ENCODE measurements at regions not wholly inside any gene's neighbourhood (a gene's known extent, or its start where the extent isn't known, plus 50 kb on each side); places are given as distances from the start of the nearest gene placed in this dataset.
"Not testable (repeated sequence)": the region's sequence is repeated elsewhere in the genome, so short reads cannot be mapped to it uniquely, and the experiment has no call there.

DNA sequence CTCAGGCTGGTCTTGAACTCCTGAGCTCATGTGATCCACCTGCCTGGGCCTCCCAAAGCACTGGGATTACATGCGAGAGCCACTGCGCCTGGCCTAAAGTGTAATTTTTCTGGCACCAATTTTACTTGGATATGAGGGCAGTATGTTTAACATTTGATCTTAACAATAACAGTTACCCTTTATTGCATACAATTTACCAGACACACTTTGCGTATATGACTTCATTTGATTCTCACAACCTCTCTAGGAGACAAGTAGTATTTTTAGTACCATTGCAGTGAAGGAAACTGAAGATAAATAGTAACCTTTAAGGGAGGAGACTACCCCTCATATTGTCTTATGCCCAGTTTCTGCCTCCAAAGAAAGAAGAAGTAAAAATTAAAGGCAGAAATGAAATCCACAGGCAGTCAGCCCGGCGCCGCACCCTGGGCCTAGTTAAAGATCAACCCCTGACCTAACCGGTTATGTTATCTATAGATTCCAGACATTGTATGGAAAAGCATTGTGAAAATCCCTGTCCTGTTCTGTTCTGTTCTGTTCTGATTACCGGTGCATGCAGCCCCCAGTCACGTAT, 54.0 kb downstream of the CYP26A1 start:
- not testable (repeated sequence) for DNase-seq

DNA sequence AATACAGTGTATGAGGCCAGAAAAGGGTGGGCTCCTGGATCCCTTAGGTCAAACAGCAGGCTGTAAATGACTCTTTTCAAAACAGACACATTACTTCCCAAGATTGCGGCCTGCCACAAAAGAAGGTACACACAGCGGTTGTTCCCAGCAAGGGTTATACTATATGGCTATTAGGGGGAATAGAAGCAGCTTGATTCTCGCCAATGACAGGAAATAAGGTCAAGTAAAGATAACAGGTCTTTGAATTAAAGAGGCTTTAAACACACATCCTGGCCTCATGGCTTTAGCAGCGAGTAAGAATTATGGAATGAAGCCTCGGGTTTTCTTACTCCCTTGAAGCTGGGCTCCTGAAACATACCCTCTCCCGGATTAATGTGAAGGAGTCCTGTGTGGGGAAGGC, 58.3 kb downstream of the CYP26A1 start:
- no peak for DNase-seq

DNA sequence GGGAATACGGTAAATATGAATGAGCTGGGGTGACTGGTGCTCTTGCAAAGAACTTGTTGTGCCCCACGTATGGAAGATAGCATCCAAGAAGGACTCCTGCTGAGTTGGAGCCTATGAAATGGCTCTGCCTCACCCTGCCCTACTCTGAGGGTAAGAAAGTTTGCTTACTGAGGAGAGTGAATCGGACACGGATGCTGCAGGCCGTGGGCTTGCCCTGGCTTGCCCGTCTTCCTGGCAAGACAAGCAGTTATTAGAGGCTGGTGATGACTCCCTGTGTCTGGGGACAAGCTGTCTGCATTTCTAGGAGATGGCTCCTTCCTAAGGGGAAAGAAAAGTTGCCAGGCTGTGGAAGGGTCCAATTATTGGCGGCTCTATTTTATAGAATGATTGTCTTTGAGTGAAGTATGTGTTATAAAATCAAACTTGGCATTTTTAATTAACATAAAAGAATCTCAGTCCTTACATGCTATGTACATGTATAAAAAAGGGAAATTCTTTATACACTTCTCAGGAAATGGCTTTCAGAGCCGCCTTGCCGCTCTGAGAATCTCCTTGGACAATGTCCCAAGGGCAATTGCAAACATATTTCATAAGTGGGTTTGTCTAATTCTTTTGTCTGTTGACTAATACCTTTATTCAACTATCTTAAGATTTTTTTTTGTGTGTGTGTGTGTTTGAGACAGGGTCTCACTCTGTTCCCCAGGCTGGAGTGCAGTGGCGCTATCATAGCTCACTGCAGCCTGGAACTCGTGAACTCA, 64.6 kb downstream of the CYP26A1 start:
- no peak for DNase-seq

DNA sequence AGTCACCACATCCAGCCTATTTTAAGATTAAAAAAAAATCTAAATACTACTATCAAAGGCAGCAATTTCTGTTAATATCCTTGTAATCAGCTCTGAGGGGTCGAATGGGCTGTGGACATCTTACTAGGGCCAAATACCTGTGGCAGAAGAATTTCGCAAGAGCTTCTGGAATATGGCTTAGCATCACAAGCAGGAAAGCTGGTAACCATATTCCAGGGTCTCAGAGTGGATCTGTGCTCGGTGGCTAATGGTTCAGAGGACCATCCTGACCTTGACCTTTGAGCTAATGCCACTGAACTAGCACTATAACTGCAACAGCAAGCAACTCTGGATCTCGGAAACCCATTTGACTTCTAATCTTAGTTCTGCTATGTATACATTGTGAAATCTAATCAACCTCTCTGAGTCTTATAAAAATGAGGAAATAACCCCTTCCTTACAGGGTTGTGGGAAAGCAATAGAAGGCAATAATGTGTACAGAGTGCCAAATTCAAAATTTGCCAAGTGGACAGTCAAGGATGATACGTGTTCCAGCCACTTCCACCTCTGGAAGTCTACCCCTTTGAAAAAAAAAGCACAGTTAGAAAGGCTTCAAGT, 65.5 kb downstream of the CYP26A1 start:
- DNase-seq = no peak

DNA sequence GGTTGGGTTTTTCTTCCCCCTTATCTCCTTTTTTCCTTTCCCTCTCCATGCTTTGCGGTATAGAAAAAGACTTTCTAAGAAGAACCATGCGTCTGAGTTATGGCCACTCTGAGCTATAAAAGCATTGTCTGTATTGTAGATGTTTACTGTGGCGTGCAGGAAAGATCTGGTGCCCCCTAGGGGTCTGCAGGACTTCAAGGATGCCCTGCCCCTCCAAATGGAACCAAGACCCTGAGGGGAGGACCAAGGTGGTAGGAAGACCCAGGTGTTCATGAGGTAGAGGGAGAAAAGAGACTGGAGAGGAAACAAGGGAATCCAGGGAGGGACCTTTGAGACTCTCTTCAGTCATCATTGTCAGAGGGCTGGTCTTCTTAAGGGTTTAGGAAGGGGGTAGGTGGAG, 68.8 kb downstream of the CYP26A1 start:
- no peak for DNase-seq

DNA sequence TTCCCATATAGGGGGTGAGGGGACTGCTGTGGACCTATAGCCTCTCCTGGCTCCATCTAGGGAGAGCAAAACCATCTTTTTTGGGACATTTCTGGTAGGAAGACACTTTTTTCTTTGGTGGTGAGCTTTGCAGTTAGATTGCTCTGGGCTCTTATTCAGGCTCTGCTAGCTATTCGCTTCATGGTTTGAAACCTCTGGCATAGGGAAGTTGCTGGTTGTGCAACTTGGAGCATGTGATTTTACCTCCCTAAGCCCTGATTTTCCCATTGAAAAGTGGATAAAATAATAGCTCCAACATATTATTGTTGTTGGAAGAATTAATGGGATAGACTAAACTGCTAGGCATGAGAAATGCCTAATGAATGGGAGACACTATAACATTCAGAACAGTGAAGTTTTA, 69.6 kb downstream of the CYP26A1 start:
- DNase-seq = no peak

DNA sequence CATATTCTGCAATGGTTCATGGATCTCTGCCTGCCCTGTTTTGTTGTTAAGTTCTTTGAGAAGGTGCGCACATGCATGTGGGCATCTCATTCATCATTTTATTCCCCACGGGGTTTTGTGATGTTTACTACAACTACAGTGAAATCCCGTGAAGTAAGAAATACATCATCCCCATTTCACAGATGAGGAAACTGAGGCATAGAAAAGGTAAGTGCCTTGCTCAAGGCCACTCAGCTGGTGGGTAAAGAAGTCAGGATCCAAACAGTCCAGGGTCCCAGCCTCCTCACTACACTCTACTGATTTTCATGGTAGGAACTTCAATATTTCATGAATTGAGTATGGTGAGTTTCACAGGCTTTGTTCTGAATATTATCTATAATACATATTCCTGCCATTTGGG, 72.6 kb downstream of the CYP26A1 start:
- no peak for DNase-seq

DNA sequence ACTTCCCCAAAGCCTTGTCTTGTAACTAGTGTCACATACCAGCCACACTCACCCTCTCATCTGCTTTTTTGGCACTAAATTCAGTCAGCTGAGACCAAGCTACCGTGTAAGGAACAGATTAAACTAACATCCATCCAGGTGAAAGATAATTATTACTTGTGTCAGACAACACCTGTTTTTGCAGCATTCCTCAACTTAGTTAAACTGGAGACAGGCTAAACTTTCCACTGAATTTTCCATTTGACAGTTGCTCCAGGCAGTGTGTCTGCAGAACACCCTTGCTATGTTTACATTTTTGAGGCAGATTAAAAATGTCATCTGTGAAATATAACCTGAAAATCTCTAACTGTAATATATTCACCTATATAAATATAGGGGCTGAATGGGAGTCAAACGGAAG, 73.6 kb downstream of the CYP26A1 start:
- DNase-seq = no peak

DNA sequence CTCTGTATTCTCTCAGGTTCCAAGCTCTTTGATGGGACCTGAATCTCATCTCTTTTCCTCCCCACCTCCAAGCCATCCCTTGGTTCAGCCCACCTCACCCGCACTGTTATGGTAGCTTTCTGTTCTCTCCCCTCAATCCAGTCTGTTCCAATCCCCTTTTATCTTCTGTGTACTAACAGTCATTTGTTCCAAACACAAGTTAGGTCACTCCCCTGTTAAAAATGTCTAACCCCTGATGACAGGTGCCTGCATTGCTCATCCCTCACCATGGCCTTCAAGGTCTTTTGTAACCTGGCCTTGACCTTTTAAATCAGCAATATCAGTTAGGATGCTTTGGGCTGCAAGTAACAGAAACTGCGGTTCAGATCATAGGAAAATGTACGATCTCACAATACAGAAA, 74.8 kb downstream of the CYP26A1 start:
- DNase-seq = no peak

DNA sequence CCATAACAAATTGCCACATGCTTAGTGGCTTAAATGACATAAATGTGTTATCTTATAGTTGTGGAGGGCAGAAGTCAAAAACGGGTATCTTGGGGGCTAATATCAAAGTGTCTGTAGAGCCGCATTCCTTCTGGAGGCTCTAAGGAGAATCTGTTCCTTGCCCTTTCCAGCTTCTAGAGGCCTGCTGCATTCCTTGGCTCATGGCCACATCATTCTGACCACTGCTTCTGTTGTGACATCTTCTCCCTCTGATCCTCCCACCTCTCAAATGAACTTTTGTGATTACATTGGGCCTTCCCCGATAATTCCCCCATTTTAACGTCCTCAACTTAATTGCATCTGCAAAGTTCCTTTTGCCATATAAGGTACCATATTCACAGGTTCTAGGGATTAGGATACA, 76.1 kb downstream of the CYP26A1 start:
- DNase-seq = no peak

DNA sequence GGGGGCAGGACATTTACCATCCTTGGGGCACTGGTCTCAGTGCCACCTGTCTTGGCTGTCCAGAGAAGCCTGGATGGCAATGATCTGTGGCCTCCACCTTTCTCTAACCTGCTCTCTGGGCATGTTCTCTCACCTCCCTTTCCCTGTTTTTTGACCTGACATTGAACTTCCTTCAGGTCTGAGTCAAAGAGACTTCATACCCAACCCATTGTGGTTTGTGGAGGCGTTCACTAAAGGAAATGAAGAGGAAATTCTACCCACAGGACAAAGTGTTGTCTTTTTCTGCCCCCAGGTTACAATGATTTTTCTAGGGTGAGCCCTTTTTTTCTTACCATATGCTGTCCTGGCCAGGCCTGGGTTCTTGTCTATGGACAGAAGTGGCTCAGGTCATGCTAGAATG, 76.6 kb downstream of the CYP26A1 start:
- DNase-seq = no peak

DNA sequence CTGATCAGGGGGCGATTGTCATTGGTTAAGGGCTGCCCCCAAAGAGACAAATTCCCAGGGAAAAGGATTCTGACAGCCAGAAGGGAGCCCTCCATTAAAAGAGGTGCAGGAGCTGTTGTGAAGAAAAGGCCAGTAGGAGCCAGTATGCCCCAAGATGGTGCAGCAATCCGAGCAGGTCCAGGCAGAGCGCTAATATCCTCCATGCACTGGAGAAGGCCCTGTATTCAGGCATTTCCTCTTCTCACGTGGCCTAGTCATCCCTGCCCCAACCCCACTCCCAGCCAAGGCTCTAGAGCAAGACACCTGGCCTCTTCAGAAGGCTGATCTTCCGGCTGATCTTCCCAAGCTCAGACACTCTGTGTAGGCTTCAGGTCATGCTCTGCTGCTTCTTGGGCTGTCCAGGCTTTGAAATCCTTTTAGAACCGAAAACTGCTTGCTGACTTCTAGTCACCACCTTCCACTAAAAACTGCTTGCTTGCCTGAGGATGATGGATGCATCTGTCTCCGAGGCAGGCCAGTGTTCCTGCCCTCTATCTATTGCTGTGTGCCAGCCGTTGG, 77.4 kb downstream of the CYP26A1 start:
- no peak for DNase-seq

DNA sequence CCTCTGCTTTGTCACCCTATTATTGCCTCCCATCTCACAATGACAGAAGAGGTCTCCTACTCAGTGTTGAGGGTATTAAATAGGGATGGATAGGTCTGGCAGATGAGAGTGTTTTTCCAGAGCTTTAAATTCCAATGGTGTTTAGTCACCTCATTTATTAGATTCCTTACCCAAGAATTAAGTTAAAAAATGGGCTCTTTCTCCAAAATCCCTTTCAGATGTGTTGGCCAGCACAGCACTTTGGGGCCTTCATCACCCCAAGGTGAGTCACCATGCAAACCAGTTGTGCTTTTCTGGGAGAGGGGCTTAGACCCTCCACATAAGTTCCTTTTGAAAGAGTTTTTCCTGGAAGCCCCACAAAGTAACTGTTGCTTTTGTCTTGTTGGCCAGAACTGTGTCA, 78.4 kb downstream of the CYP26A1 start:
- DNase-seq = no peak

DNA sequence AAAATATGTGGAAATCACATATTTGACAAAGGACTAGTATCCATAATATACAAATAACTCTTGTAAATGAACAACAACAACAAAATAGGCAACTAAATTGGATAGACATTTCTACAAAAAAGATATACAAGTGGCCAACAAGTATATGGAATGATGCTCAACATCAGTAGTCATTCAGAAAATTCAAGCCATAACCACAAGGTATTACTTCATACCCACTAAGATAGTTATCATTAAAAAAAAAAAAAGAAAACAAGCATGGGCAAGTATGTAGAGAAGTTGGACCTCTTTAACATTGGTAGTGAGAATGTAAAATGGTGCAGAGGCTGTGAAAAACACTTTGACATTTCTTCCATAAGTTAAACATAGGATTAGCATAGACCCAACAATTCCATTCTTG, 80.8 kb downstream of the CYP26A1 start:
- DNase-seq = no peak

DNA sequence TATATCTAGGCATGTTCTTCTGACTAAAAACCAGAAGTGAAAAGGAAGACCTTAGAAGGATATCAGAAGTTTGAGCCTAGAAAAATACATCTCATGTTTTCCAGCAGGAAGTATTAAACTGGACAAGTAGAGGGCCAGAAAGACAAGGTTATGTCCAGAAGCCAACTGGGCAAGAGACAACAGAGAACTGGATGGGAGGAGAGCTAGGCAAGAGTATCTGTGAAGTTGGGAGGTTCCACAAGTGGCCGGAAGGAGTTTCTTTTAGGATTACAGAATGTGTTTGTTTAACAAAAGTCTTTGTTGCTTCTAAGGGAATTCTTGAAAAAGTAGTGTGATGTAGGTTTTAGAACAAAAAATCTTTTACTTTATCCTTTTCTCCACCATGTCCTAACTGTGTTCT, 86.4 kb downstream of the CYP26A1 start:
- no peak for DNase-seq

DNA sequence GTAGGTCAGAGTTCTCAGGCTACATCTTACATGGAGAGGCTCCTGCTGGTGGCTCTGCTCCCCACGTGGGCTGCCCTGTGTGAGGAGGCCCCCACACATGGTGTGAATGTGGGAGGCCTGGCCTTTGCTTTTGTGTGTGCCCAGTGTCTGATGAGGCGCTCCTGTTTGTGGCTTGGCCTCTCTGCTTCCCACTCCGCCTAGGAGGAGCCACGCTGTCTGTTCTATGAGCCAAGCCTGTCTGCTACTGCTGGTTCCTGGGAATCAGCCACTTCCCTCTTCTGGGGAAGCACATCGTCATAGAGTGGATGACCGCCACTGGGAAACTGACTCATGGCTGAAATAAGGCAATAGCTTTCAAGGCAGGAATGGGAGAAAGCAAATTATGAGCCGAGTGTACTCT, 87.1 kb downstream of the CYP26A1 start:
- DNase-seq = no peak

DNA sequence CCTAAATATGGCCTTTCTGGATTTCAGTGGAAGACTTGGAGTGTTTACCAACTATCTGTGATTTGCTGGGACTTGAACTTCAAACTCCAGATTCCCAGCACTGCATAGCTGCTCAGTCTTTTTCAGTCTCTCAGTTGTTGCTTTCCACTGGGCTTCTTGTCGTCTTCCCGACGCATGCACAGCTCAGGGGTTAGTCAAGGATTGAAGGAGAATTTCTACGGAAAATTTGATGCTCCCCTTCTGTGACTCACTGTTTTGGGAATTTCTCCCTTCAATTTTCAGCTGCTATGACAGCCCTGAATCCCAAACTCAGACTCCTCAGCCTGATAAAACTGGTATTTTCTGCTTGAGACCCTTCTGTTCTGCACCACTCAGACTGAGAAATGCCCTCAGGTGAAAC, 91.7 kb downstream of the CYP26A1 start:
- no peak for DNase-seq

DNA sequence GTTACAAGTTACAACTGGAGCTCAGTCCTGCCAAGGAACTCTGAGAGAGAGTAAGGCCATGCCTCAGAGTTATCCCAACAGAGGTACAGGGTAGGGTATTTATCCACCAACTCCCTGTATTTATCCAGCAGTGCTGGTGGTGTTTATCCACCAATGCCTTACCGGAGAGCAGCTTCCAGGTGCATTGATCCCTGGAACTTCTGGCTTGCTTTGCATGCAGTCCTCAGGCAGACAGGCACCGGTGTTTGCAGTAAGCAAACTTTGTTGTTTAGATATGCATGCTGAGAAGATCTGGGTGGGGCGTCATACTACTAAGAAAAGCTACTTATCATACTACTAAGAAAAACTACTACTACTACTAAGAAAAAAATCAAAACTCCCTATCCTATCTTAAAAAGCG, 92.4 kb downstream of the CYP26A1 start:
- DNase-seq = no peak

DNA sequence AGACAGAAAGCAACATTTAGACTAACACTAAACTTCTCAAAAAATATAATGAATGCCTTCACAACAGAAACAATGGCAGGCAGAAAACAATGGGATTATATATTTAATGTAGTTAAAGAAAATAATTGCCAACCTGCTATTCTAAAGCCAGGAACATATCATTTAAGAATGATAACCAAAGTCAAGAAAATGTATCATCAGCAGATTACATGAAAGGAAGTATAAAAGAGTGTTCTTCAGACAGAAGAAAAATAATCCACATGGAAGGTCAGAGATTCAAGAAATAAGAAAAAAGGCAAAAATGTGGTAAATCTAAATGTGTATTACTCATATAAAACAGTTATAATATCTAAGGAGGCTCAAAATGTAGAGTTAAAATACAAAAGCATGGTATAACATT, 98.1 kb downstream of the CYP26A1 start:
- DNase-seq = no peak

DNA sequence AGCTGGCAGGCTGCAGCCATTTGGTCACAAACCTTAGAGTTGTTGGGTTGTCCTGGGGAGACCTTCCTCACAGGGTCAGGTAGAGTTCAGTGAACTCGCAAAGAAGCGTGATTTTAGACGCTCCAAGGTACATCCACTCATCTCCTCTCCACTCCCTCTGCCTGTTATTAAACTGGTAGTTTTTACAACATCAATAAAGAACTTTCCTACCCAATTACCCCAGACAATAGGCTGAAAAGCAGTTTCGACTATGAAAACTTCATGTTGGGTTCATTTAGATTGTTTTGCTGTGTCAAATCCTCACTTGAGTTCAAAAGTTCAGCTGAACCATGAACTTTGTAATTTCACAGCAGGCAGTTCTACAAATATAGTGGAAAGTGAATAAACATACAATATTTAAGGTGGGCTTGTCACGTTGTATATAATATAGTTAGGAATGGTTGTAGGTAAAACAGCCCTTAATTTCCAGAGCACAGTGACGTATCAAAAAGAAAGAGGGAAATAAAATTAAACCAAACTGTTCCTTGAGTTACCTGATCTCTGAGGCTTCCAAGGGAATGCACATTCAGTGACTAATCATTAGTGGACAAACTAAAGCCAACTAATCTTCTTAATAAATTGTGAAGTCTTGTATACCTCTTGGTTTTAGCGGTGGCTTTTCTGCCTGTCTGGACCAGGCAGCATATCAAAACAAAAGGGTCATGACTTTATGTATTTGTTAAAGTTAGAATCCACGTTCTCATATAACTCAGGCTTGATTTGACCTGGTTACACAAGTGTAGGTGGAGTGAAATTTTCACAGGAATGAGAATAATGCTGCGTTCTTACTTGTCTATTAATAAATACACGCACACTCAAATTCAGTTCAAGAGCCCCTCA, 100.5 kb downstream of the CYP26A1 start:
- DNase-seq = no peak

DNA sequence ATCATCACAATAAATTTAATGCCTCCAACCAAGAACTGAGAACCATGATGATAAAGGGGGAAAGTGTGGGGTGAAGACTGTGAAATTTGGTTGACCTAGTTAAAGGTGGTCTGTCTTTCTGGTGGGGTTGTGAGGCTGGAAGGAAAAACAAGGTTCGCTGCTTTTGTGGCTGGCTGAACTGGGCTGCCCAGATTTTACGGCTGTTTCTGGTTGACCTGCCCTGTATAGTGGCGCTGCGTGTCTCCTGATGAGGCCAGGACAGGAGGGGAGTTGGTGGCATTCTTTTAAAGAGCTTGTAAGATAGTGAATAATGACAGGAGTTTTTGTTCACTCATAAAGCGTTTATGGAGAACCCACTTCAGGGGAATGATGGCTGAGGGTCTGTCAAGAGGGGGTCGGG, 101.8 kb downstream of the CYP26A1 start:
- DNase-seq = no peak

DNA sequence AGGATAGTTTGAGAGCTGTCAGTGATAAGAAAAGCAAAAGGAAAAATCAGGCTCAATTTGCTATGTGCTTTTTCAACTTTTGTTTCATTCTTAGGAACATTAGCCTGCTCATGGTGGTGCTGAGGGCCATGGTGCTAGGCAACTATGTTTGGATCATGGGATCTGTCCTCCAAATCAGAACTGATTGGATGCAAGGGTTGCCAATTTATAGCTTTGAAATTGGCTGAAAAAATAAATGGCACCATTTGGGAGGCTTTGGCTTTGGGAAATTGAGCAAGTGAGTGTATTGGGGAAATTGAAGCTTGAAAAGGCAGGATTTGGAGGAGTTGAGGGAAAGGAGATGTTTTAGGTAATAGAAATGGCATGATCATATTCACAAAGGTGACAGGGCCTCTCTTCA, 103.8 kb downstream of the CYP26A1 start:
- DNase-seq = no peak

DNA sequence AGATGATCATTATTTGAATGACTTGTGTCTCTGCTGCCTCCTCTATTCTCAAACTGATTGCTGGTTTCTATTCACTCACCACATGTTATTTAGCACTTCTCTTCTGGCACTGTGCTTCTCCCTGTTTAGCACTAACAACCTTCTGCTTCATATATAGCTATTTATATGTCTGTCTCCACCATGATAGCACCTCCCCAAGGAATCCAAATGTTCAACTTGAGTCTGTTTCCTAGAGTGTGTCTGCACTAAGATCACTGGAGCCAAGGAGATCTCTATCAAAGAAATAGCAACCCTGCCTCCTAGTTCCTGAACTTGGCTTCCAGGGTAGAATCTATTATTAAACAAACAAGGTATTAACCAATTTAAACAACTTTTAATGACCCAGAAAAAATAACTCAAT, 104.5 kb downstream of the CYP26A1 start:
- no peak for DNase-seq

Data from bone marrow (tissue), 2 donors.